ENCODE measurements at regions not wholly inside any gene's neighbourhood (a gene's known extent, or its start where the extent isn't known, plus 50 kb on each side); places are given as distances from the start of the nearest gene placed in this dataset.
"Not testable (repeated sequence)": the region's sequence is repeated elsewhere in the genome, so short reads cannot be mapped to it uniquely, and the experiment has no call there.

GRCh38 chr12:89270548-89270947 lies 81.8 kb downstream of the DUSP6 start:
- WGBS, 2 donors (ENCODE audit: low coverage in 1 of 2): 88 to 90% methylated on average over 4 of the region's 4 CpGs
- ATAC-seq: no peak
- Histone ChIP-seq H3K36me3 (no peaks in the 10 kb centered on the region), H3K27me3 (no peaks in the 10 kb centered on the region), H3K9me3 (no peaks in the 10 kb centered on the region), H3K4me1 (no peaks in the 10 kb centered on the region), H3K27ac (no peak overlapping the region), H3K4me3 (no peak overlapping the region)
- no peak for TF ChIP-seq EP300 (IDR thresholded peaks at IDR 0.05)
- no peak for TF ChIP-seq POLR2AphosphoS5 (IDR thresholded peaks at IDR 0.05)
- no peak for TF ChIP-seq POLR2A (IDR thresholded peaks at IDR 0.05)
- no peak for TF ChIP-seq CTCF (IDR thresholded peaks at IDR 0.05)

DNA sequence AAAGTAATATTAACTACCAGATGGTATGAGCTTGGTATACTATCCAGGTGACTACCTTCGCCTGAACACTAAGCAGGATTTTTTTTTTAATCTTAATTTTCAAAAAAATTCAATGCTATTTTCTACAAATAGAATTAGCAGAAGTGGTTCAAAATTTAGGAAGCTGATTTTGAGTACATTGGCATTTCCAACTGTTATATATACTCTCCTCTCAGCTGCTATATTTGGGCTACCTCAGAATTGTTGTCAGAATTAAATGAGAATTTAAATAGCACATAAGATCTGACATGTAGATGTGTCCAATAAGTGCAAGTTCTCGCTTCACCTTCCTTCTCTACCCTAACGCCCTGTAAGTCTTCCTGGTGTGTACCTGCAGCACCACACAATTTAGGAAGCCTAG lies 83.1 kb downstream of the DUSP6 start:
- H3K36me3 ChIP-seq: no peaks in the 10 kb centered on the region
- no peaks in the 10 kb centered on the region for H3K9me3 ChIP-seq
- H3K4me1 ChIP-seq: no peaks in the 10 kb centered on the region
- WGBS, 2 donors (ENCODE audit: low coverage in 1 of 2): 96 to 100% methylated on average over 3 of the region's 3 CpGs
- no peak for ATAC-seq
- no peak overlapping the region for H3K4me3 ChIP-seq
- no peaks in the 10 kb centered on the region for H3K27me3 ChIP-seq
- H3K27ac ChIP-seq: no peak overlapping the region
- TF ChIP-seq CTCF (IDR thresholded peaks at IDR 0.05): no peak
- TF ChIP-seq EP300 (IDR thresholded peaks at IDR 0.05): no peak
- no peak for TF ChIP-seq POLR2AphosphoS5 (IDR thresholded peaks at IDR 0.05)
- TF ChIP-seq POLR2A (IDR thresholded peaks at IDR 0.05): no peak

DNA sequence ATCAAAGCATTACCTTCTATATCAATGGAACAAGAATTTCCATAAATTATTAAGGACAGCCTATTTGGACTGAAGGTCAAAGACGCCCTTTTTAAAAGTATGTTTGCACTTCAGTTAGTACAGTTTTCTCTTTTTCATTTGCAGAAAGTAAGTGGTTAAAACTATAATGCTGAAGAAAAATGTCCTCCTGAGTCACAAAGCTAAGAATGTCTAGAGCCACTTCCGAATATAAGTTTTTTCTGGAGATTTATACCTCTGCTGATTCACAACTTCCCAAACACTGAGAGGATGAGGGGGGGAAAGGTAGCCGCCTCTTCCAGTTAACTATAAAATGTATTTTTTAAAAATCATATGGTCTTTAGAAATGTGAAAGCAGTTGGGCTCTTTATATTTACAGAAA lies 84.9 kb downstream of the DUSP6 start:
- Histone ChIP-seq H3K27me3 (no peaks in the 10 kb centered on the region), H3K4me3 (no peak overlapping the region), H3K36me3 (no peaks in the 10 kb centered on the region), H3K27ac (no peak overlapping the region), H3K9me3 (no peaks in the 10 kb centered on the region), H3K4me1 (peaks cover 0 to under 1% (median 0%) of the 10 kb centered on the region in 3 donors)
- no peak for TF ChIP-seq POLR2A (IDR thresholded peaks at IDR 0.05)
- TF ChIP-seq EP300 (IDR thresholded peaks at IDR 0.05): no peak
- TF ChIP-seq CTCF (IDR thresholded peaks at IDR 0.05): no peak
- no peak for TF ChIP-seq POLR2AphosphoS5 (IDR thresholded peaks at IDR 0.05)
- ATAC-seq: no peak
- WGBS, 2 donors (ENCODE audit: low coverage in 1 of 2): 64 to 77% methylated on average over 3 of the region's 3 CpGs

DNA sequence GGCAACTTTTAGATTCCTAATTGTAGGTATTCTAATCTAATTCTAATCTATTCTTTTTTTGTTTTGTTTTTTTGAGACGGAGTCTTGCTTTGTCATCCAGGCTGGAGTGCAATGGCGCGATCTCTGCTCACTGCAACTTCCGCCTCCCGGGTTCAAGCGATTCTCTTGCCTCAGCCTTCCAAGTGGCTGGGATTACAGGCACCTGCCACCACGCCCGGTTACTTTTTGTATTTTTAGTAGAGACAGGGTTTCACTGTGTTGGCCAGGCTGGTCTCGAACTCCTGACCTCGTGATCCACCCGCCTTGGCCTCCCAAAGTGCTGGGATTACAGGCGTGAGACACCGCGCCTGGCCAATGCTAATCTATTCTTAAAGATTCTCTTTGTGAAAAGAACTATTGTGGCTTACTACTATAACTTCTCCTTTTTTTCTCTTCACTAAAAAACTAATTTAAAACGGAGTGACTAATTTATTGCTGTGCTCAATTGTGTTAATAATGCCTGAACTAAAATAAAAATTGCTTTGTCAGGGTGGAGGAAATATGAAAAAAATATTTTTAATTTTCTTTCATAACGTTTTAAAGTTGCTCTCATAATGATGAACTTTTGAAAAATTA lies 85.6 kb downstream of the DUSP6 start:
- H3K36me3 ChIP-seq, H3K27ac ChIP-seq, H3K27me3 ChIP-seq, H3K9me3 ChIP-seq, ATAC-seq, H3K4me3 ChIP-seq, H3K4me1 ChIP-seq: not testable (repeated sequence)
- 73 to 94% methylated on average over 10 to 16 of the region's 16 CpGs for WGBS, 2 donors (ENCODE audit: low coverage in 1 of 2)

DNA sequence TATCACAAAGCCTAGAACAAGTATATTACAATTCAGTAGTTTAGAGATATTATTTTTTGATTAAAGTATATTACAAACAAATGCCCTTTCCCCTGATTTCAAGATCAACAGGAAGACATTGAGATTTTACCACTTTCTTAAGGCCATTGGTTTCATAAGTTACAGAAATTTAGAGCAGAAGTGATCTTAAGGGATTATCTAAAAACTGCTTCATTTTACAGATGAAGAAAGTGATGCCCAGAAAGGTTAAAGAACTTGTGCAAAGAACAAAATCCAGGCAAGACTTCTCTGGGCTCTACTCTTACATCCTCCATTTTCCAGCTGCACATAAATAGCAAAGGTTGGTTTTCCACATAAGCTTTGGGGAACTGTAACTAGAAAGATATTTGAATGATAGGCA lies 87.5 kb downstream of the DUSP6 start:
- no peak for ATAC-seq
- H3K9me3 ChIP-seq: no peaks in the 10 kb centered on the region
- H3K4me3 ChIP-seq: no peak overlapping the region
- H3K4me1 ChIP-seq: peaks cover 0 to 8% (median 0%) of the 10 kb centered on the region in 3 donors
- no peaks in the 10 kb centered on the region for H3K36me3 ChIP-seq
- TF ChIP-seq CTCF (IDR thresholded peaks at IDR 0.05) (no peak), EP300 (IDR thresholded peaks at IDR 0.05) (no peak), POLR2A (IDR thresholded peaks at IDR 0.05) (no peak), POLR2AphosphoS5 (IDR thresholded peaks at IDR 0.05) (no peak)
- no peaks in the 10 kb centered on the region for H3K27me3 ChIP-seq
- no peak overlapping the region for H3K27ac ChIP-seq

Measured in gastroesophageal sphincter (tissue), 4 donors.